GM23338 (cell line): ENCODE measurements at regions not wholly inside any gene's neighbourhood (a gene's known extent, or its start where the extent isn't known, plus 50 kb on each side); places are given as distances from the start of the nearest gene placed in this dataset.
A peak's percentile ranks its signal among the peaks of the same experiment; 100 is the strongest.

Experiments used
- ATAC-seq: fragments of 200-7000 bp; cut with Tn5 transposase; 3 replicates; pipeline ENCODE4 v1.9.1; 2020
- DNase-seq: peaks from one replicate; pipeline ENCODE4 v3.0.0-alpha.2; 2015; ENCODE audit warnings: low spot score
- H2AFZ ChIP-seq: fragments of 200-600 bp; sonication (generic); 2 replicates; pipeline ENCODE4 v1.8.0; 2016; ENCODE audit warnings: antibody characterized with exemption, mild to moderate bottlenecking, moderate library complexity
- H3F3A ChIP-seq: fragments of 200-600 bp; sonication (generic); replicated peaks from 2 replicates; pipeline ENCODE4 v1.8.0; 2017; ENCODE audit warnings: antibody characterized with exemption, mixed run types, low read depth
- H3K27ac ChIP-seq: fragments of 200-600 bp; sonication (generic); 2 replicates; pipeline ENCODE4 v1.6.1; 2016; ENCODE audit warnings: low read depth
- H3K27me3 ChIP-seq: fragments of 200-600 bp; sonication (generic); 2 replicates; pipeline ENCODE4 v1.8.0; 2016; ENCODE audit warnings: mild to moderate bottlenecking, mixed run types, moderate library complexity; ENCODE audit not compliant: insufficient read depth
- H3K36me3 ChIP-seq: fragments of 200-600 bp; sonication (generic); 2 replicates; pipeline ENCODE4 v1.8.0; 2016; ENCODE audit warnings: mild to moderate bottlenecking; ENCODE audit not compliant: insufficient read depth
- H3K4me1 ChIP-seq: fragments of 200-600 bp; sonication (generic); 2 replicates; pipeline ENCODE4 v1.8.0; 2016; ENCODE audit warnings: mild to moderate bottlenecking, moderate library complexity; ENCODE audit not compliant: insufficient read depth
- H3K4me2 ChIP-seq: fragments of 200-600 bp; sonication (generic); 2 replicates; pipeline ENCODE4 v1.7.1; 2017; ENCODE audit warnings: mixed run types
- H3K4me3 ChIP-seq: fragments of 200-600 bp; sonication (generic); 2 replicates; pipeline ENCODE4 v1.6.1; 2016; ENCODE audit warnings: mixed run types
- H3K79me2 ChIP-seq: fragments of 200-600 bp; sonication (generic); replicated peaks from 2 replicates; pipeline ENCODE4 v1.8.0; 2017; ENCODE audit warnings: mild to moderate bottlenecking; ENCODE audit not compliant: insufficient read depth
- H3K9me2 ChIP-seq: fragments of 200-600 bp; sonication (generic); 2 replicates; pipeline ENCODE4 v1.8.0; 2017; ENCODE audit not compliant: insufficient read depth
- H4K20me1 ChIP-seq: fragments of 200-600 bp; sonication (generic); replicated peaks from 2 replicates; pipeline ENCODE4 v1.8.0; 2017; ENCODE audit warnings: mild to moderate bottlenecking; ENCODE audit not compliant: insufficient read depth
- H3K27ac Mint-ChIP-seq: 2 replicates; pipeline ENCODE4 v1.8.0; 2020; ENCODE audit warnings: inconsistent platforms, mild to moderate bottlenecking, moderate library complexity, mixed read lengths
- H3K27me3 Mint-ChIP-seq: 3 replicates; pipeline ENCODE4 v1.8.0; 2022; ENCODE audit warnings: low read depth, mild to moderate bottlenecking, moderate library complexity, mixed read lengths, inconsistent platforms; ENCODE audit not compliant: insufficient read depth, poor library complexity
- H3K36me3 Mint-ChIP-seq: 3 replicates; pipeline ENCODE4 v1.8.0; 2021; ENCODE audit warnings: low read depth, mild to moderate bottlenecking, inconsistent platforms, moderate library complexity, mixed read lengths
- H3K4me1 Mint-ChIP-seq: 3 replicates; pipeline ENCODE4 v1.8.0; 2020; ENCODE audit warnings: mild to moderate bottlenecking, inconsistent platforms, mixed read lengths
- H3K4me3 Mint-ChIP-seq: 3 replicates; pipeline ENCODE4 v1.8.0; 2021; ENCODE audit warnings: moderate library complexity, mild to moderate bottlenecking, inconsistent platforms, mixed read lengths
- H3K9me3 Mint-ChIP-seq: 3 replicates; pipeline ENCODE4 v1.8.0; 2020; ENCODE audit warnings: moderate library complexity, mild to moderate bottlenecking, inconsistent platforms, mixed read lengths
- CREB1 ChIP-seq: fragments of 250-450 bp; sonication (Bioruptor Pico); IDR thresholded peaks from 2 replicates; pipeline ENCODE4 v1.5.0; 2020; ENCODE audit warnings: low read depth, mild to moderate bottlenecking, moderate library complexity
- CTCF ChIP-seq, 2 experiments: fragments of 200-600 bp in 1 of 2; sonication (generic) in 1 of 2; conservative IDR thresholded peaks; 2 replicates each; pipeline versions ENCODE4 v1.5.1 to v1.6.1; 2016 to 2017; ENCODE audit warnings: antibody characterized with exemption in 2 of 2, low read depth in 2 of 2, mild to moderate bottlenecking in 2 of 2, moderate library complexity in 1 of 2
- ETS1 ChIP-seq: IDR thresholded peaks from 2 replicates; pipeline ENCODE4 v1.6.1; 2016; ENCODE audit warnings: antibody characterized with exemption
- EZH2 ChIP-seq: fragments of 200-600 bp; sonication (generic); IDR thresholded peaks from one replicate; pipeline ENCODE4 v1.8.0; 2017; ENCODE audit warnings: antibody characterized with exemption, mild to moderate bottlenecking, low read depth; ENCODE audit not compliant: unreplicated experiment
- EZH2phosphoT487 ChIP-seq: fragments of 200-600 bp; sonication (generic); IDR thresholded peaks from one replicate; pipeline ENCODE4 v1.8.1; 2018; ENCODE audit warnings: antibody characterized with exemption; ENCODE audit not compliant: unreplicated experiment
- JUNB ChIP-seq: IDR thresholded peaks from one replicate; pipeline ENCODE4 v1.6.1; 2016; ENCODE audit warnings: antibody characterized with exemption; ENCODE audit not compliant: unreplicated experiment
- NANOG ChIP-seq: IDR thresholded peaks from 2 replicates; pipeline ENCODE4 v1.6.1; 2016; ENCODE audit warnings: antibody characterized with exemption, borderline replicate concordance
- POLR2AphosphoS5 ChIP-seq: IDR thresholded peaks from 2 replicates; pipeline ENCODE4 v1.6.1; 2016; ENCODE audit warnings: antibody characterized with exemption, low read depth
- REST ChIP-seq: IDR thresholded peaks from one replicate; pipeline ENCODE4 v1.6.1; 2018; ENCODE audit warnings: antibody characterized with exemption; ENCODE audit not compliant: unreplicated experiment
- STAT1 ChIP-seq: IDR thresholded peaks from one replicate; pipeline ENCODE4 v1.6.1; 2016; ENCODE audit warnings: antibody characterized with exemption; ENCODE audit not compliant: unreplicated experiment
- ZNF114 ChIP-seq: fragments of 250-450 bp; sonication (Bioruptor Pico); IDR thresholded peaks from 2 replicates; pipeline ENCODE4 v1.5.0; 2020; ENCODE audit warnings: mild to moderate bottlenecking, moderate library complexity
- ZNF331 ChIP-seq: fragments of 250-450 bp; sonication (Bioruptor Pico); IDR thresholded peaks from 2 replicates; pipeline ENCODE4 v1.5.0; 2020; ENCODE audit warnings: low read depth, mild to moderate bottlenecking, moderate library complexity
- ZNF462 ChIP-seq: fragments of 250-450 bp; sonication (Bioruptor Pico); IDR thresholded peaks from 2 replicates; pipeline ENCODE4 v1.5.0; 2020; ENCODE audit warnings: mild to moderate bottlenecking, moderate library complexity

GRCh38 chr4:124025000-124025399 is 628.4 kb downstream of the SPRY1 start:
- TF ChIP-seq ZNF331 (CRISPR knock-in tag) (no peak), ETS1 (no peak), ZNF462 (no peak), EZH2phosphoT487 (no peak), POLR2AphosphoS5 (no peak), STAT1 (no peak), NANOG (no peak), REST (no peak), EZH2 (no peak), CTCF (conservative IDR thresholded peaks at IDR 0.05; ENCODE audit: low read depth in 2 of 2) (no peak), CREB1 (CRISPR knock-in tag) (no peak), ZNF114 (CRISPR knock-in tag) (no peak), JUNB (no peak)
- H3K4me1 Mint-ChIP-seq = peaks cover 4% of the 10 kb centered on the region
- Histone ChIP-seq H3K36me3 (no peaks in the 10 kb centered on the region), H3F3A (no peaks in the 10 kb centered on the region), H3K27ac (no peak overlapping the region), H3K4me1 (no peaks in the 10 kb centered on the region), H3K79me2 (no peaks in the 10 kb centered on the region), H3K9me2 (no peaks in the 10 kb centered on the region), H3K4me2 (no peak overlapping the region), H3K27me3 (no peaks in the 10 kb centered on the region), H3K4me3 (no peak overlapping the region), H4K20me1 (no peaks in the 10 kb centered on the region), H2AFZ (peak overlapping the region; percentile 84)
- H3K27me3 Mint-ChIP-seq = peaks cover 4% of the 10 kb centered on the region
- H3K9me3 Mint-ChIP-seq = no peaks in the 10 kb centered on the region; the same call in 2 of the 3 replicates
- no peak overlapping the region for H3K27ac Mint-ChIP-seq
- no peak for ATAC-seq
- no peaks in the 10 kb centered on the region for H3K36me3 Mint-ChIP-seq
- H3K4me3 Mint-ChIP-seq = no peak overlapping the region
- no peak for DNase-seq
